ENCODE measurements at regions not wholly inside any gene's neighbourhood (a gene's known extent, or its start where the extent isn't known, plus 50 kb on each side); places are given as distances from the start of the nearest gene placed in this dataset.

GRCh38 chr1:17891205-17892110 is 136.3 kb downstream of the ACTL8 start:
- Mint-ChIP-seq H3K4me1 (ENCODE audit: low read depth) (no peaks in the 10 kb centered on the region), H3K27me3 (ENCODE audit: low read depth) (no peaks in the 10 kb centered on the region), H3K9me3 (no peaks in the 10 kb centered on the region), H3K36me3 (ENCODE audit: low read depth) (no peaks in the 10 kb centered on the region), H3K27ac (no peak overlapping the region), H3K4me3 (no peak overlapping the region)
- no peak for DNase-seq (ENCODE audit: low spot score)

GRCh38 chr1:17892225-17892624 is 137.1 kb downstream of the ACTL8 start:
- H3K27me3 Mint-ChIP-seq (ENCODE audit: low read depth), result no peaks in the 10 kb centered on the region
- H3K4me1 Mint-ChIP-seq (ENCODE audit: low read depth), result no peaks in the 10 kb centered on the region
- no peaks in the 10 kb centered on the region for H3K9me3 Mint-ChIP-seq
- no peak overlapping the region for H3K27ac Mint-ChIP-seq
- no peaks in the 10 kb centered on the region for H3K36me3 Mint-ChIP-seq (ENCODE audit: low read depth)
- DNase-seq (ENCODE audit: low spot score), result no peak
- no peak overlapping the region for H3K4me3 Mint-ChIP-seq

GRCh38 chr1:17892851-17893250 is 137.7 kb downstream of the ACTL8 start:
- H3K36me3 Mint-ChIP-seq (ENCODE audit: low read depth), result no peaks in the 10 kb centered on the region
- H3K4me3 Mint-ChIP-seq, result no peak overlapping the region
- no peaks in the 10 kb centered on the region for H3K9me3 Mint-ChIP-seq
- H3K4me1 Mint-ChIP-seq (ENCODE audit: low read depth), result no peaks in the 10 kb centered on the region
- no peaks in the 10 kb centered on the region for H3K27me3 Mint-ChIP-seq (ENCODE audit: low read depth)
- H3K27ac Mint-ChIP-seq, result no peak overlapping the region
- DNase-seq (ENCODE audit: low spot score), result no peak

- H3K27me3 Mint-ChIP-seq (ENCODE audit: low read depth), result no peaks in the 10 kb centered on the region
- no peak overlapping the region for H3K27ac Mint-ChIP-seq
- no peaks in the 10 kb centered on the region for H3K36me3 Mint-ChIP-seq (ENCODE audit: low read depth)
- no peaks in the 10 kb centered on the region for H3K9me3 Mint-ChIP-seq
- no peaks in the 10 kb centered on the region for H3K4me1 Mint-ChIP-seq (ENCODE audit: low read depth)
- H3K4me3 Mint-ChIP-seq, result no peak overlapping the region
- DNase-seq (ENCODE audit: low spot score), result no peak
Measured at GRCh38 chr1:17893891-17894631, 138.9 kb downstream of the ACTL8 start.

- Mint-ChIP-seq H3K9me3 (no peaks in the 10 kb centered on the region), H3K36me3 (ENCODE audit: low read depth) (no peaks in the 10 kb centered on the region), H3K27me3 (ENCODE audit: low read depth) (no peaks in the 10 kb centered on the region), H3K4me1 (ENCODE audit: low read depth) (no peaks in the 10 kb centered on the region), H3K4me3 (no peak overlapping the region), H3K27ac (no peak overlapping the region)
- no peak for DNase-seq (ENCODE audit: low spot score)
Measured at GRCh38 chr1:17895401-17895800, 140.3 kb downstream of the ACTL8 start.

- Mint-ChIP-seq H3K36me3 (ENCODE audit: low read depth) (no peaks in the 10 kb centered on the region), H3K4me3 (no peak overlapping the region), H3K27me3 (ENCODE audit: low read depth) (no peaks in the 10 kb centered on the region), H3K9me3 (no peaks in the 10 kb centered on the region), H3K4me1 (ENCODE audit: low read depth) (no peaks in the 10 kb centered on the region), H3K27ac (no peak overlapping the region)
- no peak for DNase-seq (ENCODE audit: low spot score)
Measured at GRCh38 chr1:17895986-17896385, 140.9 kb downstream of the ACTL8 start.

GRCh38 chr1:17903386-17903785 is 148.3 kb downstream of the ACTL8 start:
- no peak overlapping the region for H3K27ac Mint-ChIP-seq
- H3K36me3 Mint-ChIP-seq (ENCODE audit: low read depth), result no peaks in the 10 kb centered on the region
- H3K4me3 Mint-ChIP-seq, result no peak overlapping the region
- DNase-seq (ENCODE audit: low spot score), result no peak
- no peaks in the 10 kb centered on the region for H3K9me3 Mint-ChIP-seq
- H3K4me1 Mint-ChIP-seq (ENCODE audit: low read depth), result no peaks in the 10 kb centered on the region
- H3K27me3 Mint-ChIP-seq (ENCODE audit: low read depth), result no peaks in the 10 kb centered on the region

- H3K9me3 Mint-ChIP-seq, result no peaks in the 10 kb centered on the region
- DNase-seq (ENCODE audit: low spot score), result no peak
- H3K4me1 Mint-ChIP-seq (ENCODE audit: low read depth), result no peaks in the 10 kb centered on the region
- no peak overlapping the region for H3K27ac Mint-ChIP-seq
- H3K4me3 Mint-ChIP-seq, result no peak overlapping the region
- H3K36me3 Mint-ChIP-seq (ENCODE audit: low read depth), result no peaks in the 10 kb centered on the region
- no peaks in the 10 kb centered on the region for H3K27me3 Mint-ChIP-seq (ENCODE audit: low read depth)
Measured at GRCh38 chr1:17904290-17904689, 149.2 kb downstream of the ACTL8 start.

GRCh38 chr1:17907999-17908398 is 152.9 kb downstream of the ACTL8 start:
- H3K36me3 Mint-ChIP-seq (ENCODE audit: low read depth), result no peaks in the 10 kb centered on the region
- peaks cover 2% of the 10 kb centered on the region for H3K27me3 Mint-ChIP-seq (ENCODE audit: low read depth)
- no peak overlapping the region for H3K4me3 Mint-ChIP-seq
- no peak overlapping the region for H3K27ac Mint-ChIP-seq
- no peak for DNase-seq (ENCODE audit: low spot score)
- no peaks in the 10 kb centered on the region for H3K9me3 Mint-ChIP-seq
- no peaks in the 10 kb centered on the region for H3K4me1 Mint-ChIP-seq (ENCODE audit: low read depth)

- Mint-ChIP-seq H3K4me1 (ENCODE audit: low read depth) (no peaks in the 10 kb centered on the region), H3K36me3 (ENCODE audit: low read depth) (no peaks in the 10 kb centered on the region), H3K4me3 (no peak overlapping the region), H3K27ac (no peak overlapping the region), H3K9me3 (no peaks in the 10 kb centered on the region), H3K27me3 (ENCODE audit: low read depth) (peaks cover 2% of the 10 kb centered on the region)
- DNase-seq (ENCODE audit: low spot score), result no peak
Measured at GRCh38 chr1:17908945-17909344, 153.8 kb downstream of the ACTL8 start.

GRCh38 chr1:17909634-17910033 is 154.5 kb downstream of the ACTL8 start:
- Mint-ChIP-seq H3K4me1 (ENCODE audit: low read depth) (no peaks in the 10 kb centered on the region), H3K27me3 (ENCODE audit: low read depth) (peaks cover 2% of the 10 kb centered on the region), H3K36me3 (ENCODE audit: low read depth) (no peaks in the 10 kb centered on the region), H3K9me3 (no peaks in the 10 kb centered on the region), H3K4me3 (no peak overlapping the region), H3K27ac (no peak overlapping the region)
- DNase-seq (ENCODE audit: low spot score), result no peak

- H3K4me1 Mint-ChIP-seq (ENCODE audit: low read depth), result no peaks in the 10 kb centered on the region
- no peak overlapping the region for H3K4me3 Mint-ChIP-seq
- no peaks in the 10 kb centered on the region for H3K9me3 Mint-ChIP-seq
- H3K36me3 Mint-ChIP-seq (ENCODE audit: low read depth), result no peaks in the 10 kb centered on the region
- no peak for DNase-seq (ENCODE audit: low spot score)
- H3K27me3 Mint-ChIP-seq (ENCODE audit: low read depth), result peaks cover 2% of the 10 kb centered on the region
- no peak overlapping the region for H3K27ac Mint-ChIP-seq
Measured at GRCh38 chr1:17911791-17912190, 156.7 kb downstream of the ACTL8 start.

- no peak overlapping the region for H3K4me3 Mint-ChIP-seq
- H3K27ac Mint-ChIP-seq, result no peak overlapping the region
- DNase-seq (ENCODE audit: low spot score), result no peak
Measured at GRCh38 chr1:17912491-17912890, 157.4 kb downstream of the ACTL8 start.

GRCh38 chr1:17913326-17914115 is 158.4 kb downstream of the ACTL8 start:
- DNase-seq (ENCODE audit: low spot score), result no peak
- Mint-ChIP-seq H3K4me1 (ENCODE audit: low read depth) (no peaks in the 10 kb centered on the region), H3K36me3 (ENCODE audit: low read depth) (no peaks in the 10 kb centered on the region), H3K27me3 (ENCODE audit: low read depth) (peaks cover 2% of the 10 kb centered on the region), H3K9me3 (no peaks in the 10 kb centered on the region), H3K4me3 (no peak overlapping the region), H3K27ac (no peak overlapping the region)

More at GRCh38 chr1:17912491-17912890, 157.4 kb downstream of the ACTL8 start:
- H3K27me3 Mint-ChIP-seq (ENCODE audit: low read depth), result peaks cover 2% of the 10 kb centered on the region
- no peaks in the 10 kb centered on the region for H3K4me1 Mint-ChIP-seq (ENCODE audit: low read depth)
- H3K36me3 Mint-ChIP-seq (ENCODE audit: low read depth), result no peaks in the 10 kb centered on the region
- no peaks in the 10 kb centered on the region for H3K9me3 Mint-ChIP-seq

All from T-helper 2 cell treated with Interferon-gamma antibody and Interleukin-4, amounts not matched to agents 5 μg/mL and 100 μg/mL, for 36 hours (primary cell).